K562 (cell line): ENCODE measurements at regions not wholly inside any gene's neighbourhood (a gene's known extent, or its start where the extent isn't known, plus 50 kb on each side); places are given as distances from the start of the nearest gene placed in this dataset.

Source experiments
- CXXC5 ChIP-seq: fragments of 250-450 bp; sonication (Bioruptor Pico); IDR thresholded peaks from 2 replicates; pipeline ENCODE4 v1.8.0; 2022; ENCODE audit warnings: inconsistent platforms, mild to moderate bottlenecking, moderate library complexity
- DMBX1 ChIP-seq: fragments of 250-450 bp; sonication (Bioruptor Pico); IDR thresholded peaks from 2 replicates; pipeline ENCODE4 v1.8.0; 2022; ENCODE audit warnings: inconsistent platforms, mild to moderate bottlenecking, moderate library complexity, borderline replicate concordance
- E2F3 ChIP-seq: fragments of 250-450 bp; sonication (Bioruptor Pico); IDR thresholded peaks from 2 replicates; pipeline ENCODE4 v1.4.0; 2020; ENCODE audit warnings: mild to moderate bottlenecking
- E2F6 ChIP-seq, 2 experiments: IDR thresholded peaks; 2 replicates each; pipeline ENCODE4 v1.6.1; 2011; ENCODE audit warnings: borderline replicate concordance in 1 of 2, control low read depth in 1 of 2, low read depth in 1 of 2, low read length in 1 of 2, mild to moderate bottlenecking in 1 of 2, mixed read lengths in 1 of 2, moderate library complexity in 1 of 2; ENCODE audit not compliant: insufficient read depth in 1 of 2, insufficient read length in 1 of 2, poor library complexity in 1 of 2, severe bottlenecking in 1 of 2; ENCODE audit errors: extremely low read depth in 1 of 2
- EGR1 ChIP-seq: fragments of 450-650 bp; conservative IDR thresholded peaks from 2 replicates; pipeline ENCODE4 v1.6.1; 2017; ENCODE audit warnings: mild to moderate bottlenecking
- FOXP4 ChIP-seq: sonication (generic); formaldehyde crosslinking; IDR thresholded peaks from 2 replicates; pipeline ENCODE4 v1.8.0; 2022; ENCODE audit warnings: mild to moderate bottlenecking, missing genetic modification reagents, borderline replicate concordance
- GABPA ChIP-seq: fragments of 200-800 bp; sonication (Bioruptor generic); conservative IDR thresholded peaks from 2 replicates; pipeline ENCODE4 v1.6.1; 2016; ENCODE audit warnings: low read depth, missing genetic modification characterization, missing compliant biosample characterization
- L3MBTL2 ChIP-seq: fragments of 450-650 bp; IDR thresholded peaks from 2 replicates; pipeline ENCODE4 v1.6.1; 2016; ENCODE audit warnings: mild to moderate bottlenecking, moderate library complexity
- MAZ ChIP-seq, 2 experiments: fragments of 450-650 bp in 1 of 2; sonication (generic) in 1 of 2; formaldehyde crosslinking; IDR thresholded peaks in 1 of 2; conservative IDR thresholded peaks in 1 of 2; 2 replicates each; pipeline versions ENCODE4 v1.4.0 to v1.5.0; 2020; ENCODE audit warnings: mild to moderate bottlenecking in 1 of 2, missing genetic modification reagents in 1 of 2
- NRF1 ChIP-seq, 2 experiments: fragments of 450-650 bp; IDR thresholded peaks in 1 of 2; conservative IDR thresholded peaks in 1 of 2; 2 replicates each; pipeline ENCODE4 v1.6.1; 2014; ENCODE audit warnings: mild to moderate bottlenecking in 2 of 2
- RBFOX2 ChIP-seq: fragments of 200-400 bp; formaldehyde crosslinking; IDR thresholded peaks from 2 replicates; pipeline ENCODE4 v1.6.1; 2017; ENCODE audit warnings: low read depth, mild to moderate bottlenecking, low read length, moderate library complexity
- ZBTB12 ChIP-seq: fragments of 250-450 bp; sonication (Bioruptor Pico); IDR thresholded peaks from 2 replicates; pipeline ENCODE4 v1.4.0; 2020
- ZFP91 ChIP-seq: sonication (generic); formaldehyde crosslinking; IDR thresholded peaks from 2 replicates; pipeline ENCODE4 v1.8.0; 2022; ENCODE audit warnings: mild to moderate bottlenecking, missing genetic modification reagents
- ZNF217 ChIP-seq: sonication (generic); formaldehyde crosslinking; IDR thresholded peaks from 2 replicates; pipeline ENCODE4 v1.8.0; 2022; ENCODE audit warnings: mild to moderate bottlenecking, missing genetic modification reagents
- ZNF639 ChIP-seq, 2 experiments: fragments of 200-800 bp in 1 of 2; sonication (Bioruptor generic) in 1 of 2; sonication (generic) in 1 of 2; formaldehyde crosslinking in 1 of 2; IDR thresholded peaks in 1 of 2; conservative IDR thresholded peaks in 1 of 2; 2 replicates each; pipeline versions ENCODE4 v1.5.0 to v1.6.1; 2016 to 2020; ENCODE audit warnings: missing compliant biosample characterization in 1 of 2, missing genetic modification characterization in 1 of 2, missing genetic modification reagents in 1 of 2
- ZNF766 ChIP-seq: fragments of 200-800 bp; sonication (Bioruptor generic); conservative IDR thresholded peaks from 2 replicates; pipeline ENCODE4 v1.6.1; 2016; ENCODE audit warnings: missing genetic modification characterization, missing compliant biosample characterization

- TF ChIP-seq FOXP4 (no peak), DMBX1 (CRISPR knock-in tag) (peak; percentile 62; the same call in 1 of the 2 replicates), E2F3 (CRISPR knock-in tag) (peak; percentile 53; the same call in 1 of the 2 replicates), ZFP91 (0 out of 2 replicates have a peak, but pooled peaks have one; percentile 62), CXXC5 (CRISPR knock-in tag) (peak; percentile 87), RBFOX2 (peak; percentile 69), MAZ (CRISPR knock-in tag; conservative IDR thresholded peaks at IDR 0.05 in 1 of 2, IDR thresholded peaks at IDR 0.05 in 1 of 2) (0 out of 4 replicates have a peak, but pooled peaks of 1 of the 2 experiments have one; percentile 22), ZBTB12 (CRISPR knock-in tag) (peak; percentile 12; the same call in 1 of the 2 replicates), NRF1 (conservative IDR thresholded peaks at IDR 0.05 in 1 of 2, IDR thresholded peaks at IDR 0.05 in 1 of 2) (peak; percentile 46 to 61; a peak in 3 of 4 replicates), ZNF217 (CRISPR knock-in tag) (no peak), L3MBTL2 (peak; percentile 96), GABPA (tag) (peak; percentile 90), ZNF639 (CRISPR knock-in tag; conservative IDR thresholded peaks at IDR 0.05 in 1 of 2, IDR thresholded peaks at IDR 0.05 in 1 of 2) (0 out of 4 replicates have a peak, but pooled peaks of 1 of the 2 experiments have one; percentile 46), EGR1 (peak; percentile 50; the same call in 1 of the 2 replicates), ZNF766 (CRISPR knock-in tag) (peak; percentile 46; the same call in 1 of the 2 replicates), E2F6 (IDR thresholded peaks at IDR 0.05; ENCODE audit: borderline replicate concordance in 1 of 2, extremely low read depth in 1 of 2, insufficient read depth in 1 of 2, insufficient read length in 1 of 2, low read depth in 1 of 2, low read length in 1 of 2, poor library complexity in 1 of 2, severe bottlenecking in 1 of 2) (peak; percentile 73 to 94)
Measured at GRCh38 chr3:13932578-13933295, 52.9 kb upstream of the WNT7A start (continued).
